ENCODE measurements at regions not wholly inside any gene's neighbourhood (a gene's known extent, or its start where the extent isn't known, plus 50 kb on each side); places are given as distances from the start of the nearest gene placed in this dataset.

- no peak for DNase-seq (ENCODE audit: low read depth)
Observed at GRCh38 chr17:73723317-73723716, 79.1 kb upstream of the SDK2 start.

GRCh38 chr17:73724341-73724740, 80.1 kb upstream of the SDK2 start:
- DNase-seq (ENCODE audit: low read depth): no peak

GRCh38 chr17:73724990-73725389, 80.7 kb upstream of the SDK2 start:
- DNase-seq (ENCODE audit: low read depth): no peak

GRCh38 chr17:73725794-73726515, 81.7 kb upstream of the SDK2 start:
- no peak for DNase-seq (ENCODE audit: low read depth)

GRCh38 chr17:73727941-73728340, 83.7 kb upstream of the SDK2 start:
- no peak for DNase-seq (ENCODE audit: low read depth)

GRCh38 chr17:73729101-73729500, 84.9 kb upstream of the SDK2 start:
- no peak for DNase-seq (ENCODE audit: low read depth)

- no peak for DNase-seq (ENCODE audit: low read depth)
Observed at GRCh38 chr17:73731733-73732132, 87.5 kb upstream of the SDK2 start.

- DNase-seq (ENCODE audit: low read depth): no peak
Observed at GRCh38 chr17:73733517-73733916, 89.3 kb upstream of the SDK2 start.

- no peak for DNase-seq (ENCODE audit: low read depth)
Observed at GRCh38 chr17:73735245-73735644, 91.0 kb upstream of the SDK2 start.

GRCh38 chr17:73738751-73739575, 94.7 kb upstream of the SDK2 start:
- DNase-seq (ENCODE audit: low read depth): no peak

- DNase-seq (ENCODE audit: low read depth): no peak
Observed at GRCh38 chr17:73740370-73740769, 96.1 kb upstream of the SDK2 start.

- no peak for DNase-seq (ENCODE audit: low read depth)
Observed at GRCh38 chr17:73742948-73743381, 98.7 kb upstream of the SDK2 start.

- no peak for DNase-seq (ENCODE audit: low read depth)
Observed at GRCh38 chr17:73743518-73744201, 99.4 kb upstream of the SDK2 start.

GRCh38 chr17:73744411-73744810, 100.2 kb upstream of the SDK2 start:
- no peak for DNase-seq (ENCODE audit: low read depth)

- no peak for DNase-seq (ENCODE audit: low read depth)
Observed at GRCh38 chr17:73746314-73747073, 102.2 kb upstream of the SDK2 start.

GRCh38 chr17:73747221-73748002, 103.2 kb upstream of the SDK2 start:
- DNase-seq (ENCODE audit: low read depth): no peak

GRCh38 chr17:73748508-73748907, 104.3 kb upstream of the SDK2 start:
- no peak for DNase-seq (ENCODE audit: low read depth)

GRCh38 chr17:73749337-73749823, 105.1 kb upstream of the SDK2 start:
- DNase-seq (ENCODE audit: low read depth): peak; percentile 27

- no peak for DNase-seq (ENCODE audit: low read depth)
Observed at GRCh38 chr17:73749928-73750605, 105.8 kb upstream of the SDK2 start.

GRCh38 chr17:73750975-73751374, 106.7 kb upstream of the SDK2 start:
- no peak for DNase-seq (ENCODE audit: low read depth)
